ENCODE measurements at regions not wholly inside any gene's neighbourhood (a gene's known extent, or its start where the extent isn't known, plus 50 kb on each side); places are given as distances from the start of the nearest gene placed in this dataset.

DNA sequence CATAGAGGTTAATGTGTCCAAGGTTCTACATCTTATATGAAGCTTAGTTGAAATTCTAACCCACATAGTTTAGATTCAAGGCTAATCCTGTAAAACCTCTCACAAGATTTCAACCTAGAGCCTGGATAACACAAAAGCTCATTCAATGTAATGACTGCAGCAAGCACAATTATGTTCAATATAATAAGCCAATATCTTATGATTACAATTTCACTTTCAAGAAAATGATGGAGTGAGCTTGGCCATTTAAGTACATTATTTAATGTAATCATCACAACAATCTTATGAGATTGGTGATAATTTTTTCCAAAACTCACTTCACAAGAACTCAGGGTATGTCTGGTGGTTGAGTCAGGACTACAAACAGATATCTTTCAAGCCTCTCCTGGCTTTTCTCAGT is 1140.8 kb upstream of the WWC1 start:
- no peak for DNase-seq
- Histone ChIP-seq H3K4me2 (replicated peaks; ENCODE audit: extremely low read depth, low read length, poor library complexity, severe bottlenecking) (no peak overlapping the region), H2AFZ (ENCODE audit: insufficient read depth, low read depth, low read length, poor library complexity, severe bottlenecking) (no peak overlapping the region), H3K36me3 (replicated peaks in 1 of 2; ENCODE audit: control insufficient read depth in 1 of 2, insufficient read depth in 2 of 2, low read length in 2 of 2) (no peaks in the 10 kb centered on the region), H3K4me3 (replicated peaks in 1 of 3; ENCODE audit: low read depth in 2 of 3, low read length in 3 of 3) (no peak overlapping the region), H4K20me1 (ENCODE audit: insufficient read depth, low read length) (no peaks in the 10 kb centered on the region), H3K79me2 (ENCODE audit: insufficient read depth, low read length) (no peaks in the 10 kb centered on the region), H3K27ac (ENCODE audit: low read depth in 1 of 2, low read length in 2 of 2) (no peak overlapping the region), H3K9ac (ENCODE audit: insufficient read depth, low read length, poor library complexity, severe bottlenecking) (no peak overlapping the region), H3K9me3 (replicated peaks in 1 of 2; ENCODE audit: control insufficient read depth in 1 of 2, insufficient read depth in 1 of 2, low read length in 2 of 2) (peaks cover 0 to 4% of the 10 kb centered on the region in 2 donors), H3K4me1 (ENCODE audit: control insufficient read depth in 1 of 2, insufficient read depth in 2 of 2, low read length in 2 of 2) (no peaks in the 10 kb centered on the region), H3K27me3 (ENCODE audit: control insufficient read depth in 2 of 2, insufficient read depth in 2 of 2, low read length in 2 of 2) (no peaks in the 10 kb centered on the region)
- Mint-ChIP-seq H3K9me3 (peaks cover 0 to 4% (median 2%) of the 10 kb centered on the region in 7 donors), H3K4me3 (no peak overlapping the region), H3K27ac (no peak overlapping the region), H3K4me1 (no peaks in the 10 kb centered on the region), H3K36me3 (no peaks in the 10 kb centered on the region), H3K27me3 (ENCODE audit: low read depth in 3 of 3) (no peaks in the 10 kb centered on the region)
- intact Hi-C loops (cut with micrococcal nuclease), result no loop called here
- no peak for TF ChIP-seq CTCF (IDR thresholded peaks at IDR 0.05)

DNA sequence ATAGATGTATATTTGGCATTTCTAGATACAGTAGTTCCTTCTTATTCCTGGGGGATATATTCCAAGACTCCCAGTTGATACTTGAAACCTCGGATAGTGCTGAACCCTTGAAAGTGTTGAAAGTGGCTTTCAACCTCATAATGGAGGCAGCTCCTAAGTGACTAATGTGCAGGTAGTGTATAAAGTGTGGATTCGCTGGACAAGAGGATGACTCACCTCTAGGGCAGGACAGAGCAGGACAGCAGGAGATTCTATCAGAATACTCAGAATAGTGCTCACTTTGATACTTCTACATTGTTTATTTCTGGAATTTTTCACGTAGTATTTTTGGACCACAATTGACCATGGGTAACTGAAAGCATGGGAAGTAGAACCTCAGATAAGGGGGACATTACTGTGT is 1138.9 kb upstream of the WWC1 start:
- Mint-ChIP-seq H3K9me3 (peaks cover 0 to 3% (median 2%) of the 10 kb centered on the region in 7 donors), H3K27me3 (ENCODE audit: low read depth in 3 of 3) (no peaks in the 10 kb centered on the region), H3K4me1 (no peaks in the 10 kb centered on the region), H3K27ac (no peak overlapping the region), H3K36me3 (no peaks in the 10 kb centered on the region), H3K4me3 (no peak overlapping the region)
- Histone ChIP-seq H3K79me2 (ENCODE audit: insufficient read depth, low read length) (no peaks in the 10 kb centered on the region), H3K36me3 (replicated peaks in 1 of 2; ENCODE audit: control insufficient read depth in 1 of 2, insufficient read depth in 2 of 2, low read length in 2 of 2) (no peaks in the 10 kb centered on the region), H3K4me2 (replicated peaks; ENCODE audit: extremely low read depth, low read length, poor library complexity, severe bottlenecking) (no peak overlapping the region), H3K9ac (ENCODE audit: insufficient read depth, low read length, poor library complexity, severe bottlenecking) (no peak overlapping the region), H4K20me1 (ENCODE audit: insufficient read depth, low read length) (no peaks in the 10 kb centered on the region), H3K9me3 (replicated peaks in 1 of 2; ENCODE audit: control insufficient read depth in 1 of 2, insufficient read depth in 1 of 2, low read length in 2 of 2) (peaks cover 0 to 5% of the 10 kb centered on the region in 2 donors), H3K4me1 (ENCODE audit: control insufficient read depth in 1 of 2, insufficient read depth in 2 of 2, low read length in 2 of 2) (no peaks in the 10 kb centered on the region), H3K27me3 (ENCODE audit: control insufficient read depth in 2 of 2, insufficient read depth in 2 of 2, low read length in 2 of 2) (no peaks in the 10 kb centered on the region), H2AFZ (ENCODE audit: insufficient read depth, low read depth, low read length, poor library complexity, severe bottlenecking) (no peak overlapping the region), H3K4me3 (replicated peaks in 1 of 3; ENCODE audit: low read depth in 2 of 3, low read length in 3 of 3) (no peak overlapping the region), H3K27ac (ENCODE audit: low read depth in 1 of 2, low read length in 2 of 2) (no peak overlapping the region)
- TF ChIP-seq CTCF (IDR thresholded peaks at IDR 0.05), result no peak
- no peak for DNase-seq
- WGBS (ENCODE audit: insufficient coverage), result 100% methylated on average over 2 of the region's 3 CpGs
- intact Hi-C loops (cut with micrococcal nuclease), result no loop called here

All from CD14-positive monocyte (primary cell).